CD8-positive, alpha-beta memory T cell (primary cell): ENCODE measurements at regions not wholly inside any gene's neighbourhood (a gene's known extent, or its start where the extent isn't known, plus 50 kb on each side); places are given as distances from the start of the nearest gene placed in this dataset.

Experiments used
- CTCF ChIA-PET: fragments of 350-600 bp; sonication (Branson Sonifier 250); formaldehyde crosslinking; loops from one replicate; lab custom pipeline; 2021; ENCODE audit warnings: antibody characterized with exemption; lab: Charles Lee
- POLR2A ChIA-PET: fragments of 350-600 bp; sonication (Branson Sonifier 250); formaldehyde crosslinking; loops from one replicate; lab custom pipeline; 2021; ENCODE audit warnings: antibody characterized with exemption; lab: Charles Lee
- DNase-seq, 5 donors: peaks; one replicate each; pipeline versions ENCODE4 v3.0.0 to v3.0.0-alpha.2; 2020 to 2022; ENCODE audit warnings: mixed read lengths in 1 of 5
- H3K27ac ChIP-seq: one replicate; pipeline ENCODE4 v1.7.0; 2013; ENCODE audit warnings: low read depth, mild to moderate bottlenecking, low read length, moderate library complexity
- H3K27me3 ChIP-seq: 2 replicates; pipeline ENCODE4 v1.7.0; 2013; ENCODE audit warnings: low read length, mild to moderate bottlenecking; ENCODE audit not compliant: insufficient read depth, poor library complexity, severe bottlenecking
- H3K36me3 ChIP-seq: 2 replicates; pipeline ENCODE4 v1.7.0; 2013; ENCODE audit warnings: mild to moderate bottlenecking, low read length, moderate library complexity; ENCODE audit not compliant: insufficient read depth
- H3K4me1 ChIP-seq: 2 replicates; pipeline ENCODE4 v1.7.0; 2013; ENCODE audit warnings: mild to moderate bottlenecking, low read length, moderate library complexity; ENCODE audit not compliant: insufficient read depth
- H3K4me3 ChIP-seq: 2 replicates; pipeline ENCODE4 v1.7.0; 2013; ENCODE audit warnings: mild to moderate bottlenecking, low read length
- H3K9me3 ChIP-seq: 2 replicates; pipeline ENCODE4 v1.7.0; 2013; ENCODE audit warnings: mild to moderate bottlenecking, low read length
- H3K27ac Mint-ChIP-seq, 8 donors: one replicate each; pipeline ENCODE4 v1.8.0; 2020 to 2021; ENCODE audit warnings: mixed read lengths in 8 of 8, mild to moderate bottlenecking in 6 of 8, inconsistent platforms in 3 of 8, moderate library complexity in 3 of 8
- H3K27me3 Mint-ChIP-seq, 2 donors: one replicate each; pipeline ENCODE4 v1.8.0; 2020 to 2021; ENCODE audit warnings: mixed read lengths in 2 of 2, mild to moderate bottlenecking in 1 of 2, moderate library complexity in 1 of 2
- H3K36me3 Mint-ChIP-seq, 3 donors: one replicate each; pipeline ENCODE4 v1.8.0; 2020 to 2021; ENCODE audit warnings: mixed read lengths in 3 of 3, inconsistent platforms in 1 of 3, mild to moderate bottlenecking in 1 of 3
- H3K4me1 Mint-ChIP-seq, 3 donors: one replicate each; pipeline ENCODE4 v1.8.0; 2020 to 2021; ENCODE audit warnings: mixed read lengths in 3 of 3, inconsistent platforms in 1 of 3, mild to moderate bottlenecking in 1 of 3
- H3K4me3 Mint-ChIP-seq, 7 donors: one replicate each; pipeline ENCODE4 v1.8.0; 2020 to 2021; ENCODE audit warnings: mixed read lengths in 7 of 7, mild to moderate bottlenecking in 6 of 7, moderate library complexity in 4 of 7, inconsistent platforms in 2 of 7
- H3K9me3 Mint-ChIP-seq, 5 donors: one replicate each; pipeline ENCODE4 v1.8.0; 2020 to 2022; ENCODE audit warnings: mixed read lengths in 5 of 5, mild to moderate bottlenecking in 3 of 5, moderate library complexity in 2 of 5, inconsistent platforms in 1 of 5

DNA sequence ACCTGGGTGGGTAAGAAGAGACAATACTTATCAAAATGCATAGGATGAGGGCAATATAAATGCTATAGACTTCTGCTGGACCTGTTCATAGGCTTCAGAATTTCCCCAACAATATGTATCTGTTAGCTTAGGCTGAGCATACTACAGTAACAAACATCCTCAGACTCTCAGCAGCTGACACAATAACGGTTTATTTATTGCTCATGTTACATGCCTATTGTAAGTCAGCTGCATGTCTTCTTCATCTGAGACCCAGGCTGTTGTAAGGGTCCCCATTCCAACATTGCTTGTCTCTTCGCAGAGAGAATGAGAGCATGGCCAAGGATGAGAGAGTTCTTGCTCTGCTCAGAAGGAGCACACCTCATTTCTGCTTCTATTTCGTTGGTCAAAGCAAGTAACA lies 150.7 kb downstream of the TMEM200C start:
- Histone ChIP-seq H3K4me3 (no peak overlapping the region), H3K4me1 (no peaks in the 10 kb centered on the region), H3K36me3 (no peaks in the 10 kb centered on the region), H3K27me3 (no peaks in the 10 kb centered on the region), H3K27ac (no peak overlapping the region), H3K9me3 (no peaks in the 10 kb centered on the region)
- H3K27me3 Mint-ChIP-seq: peaks cover 0 to 3% of the 10 kb centered on the region in 2 donors
- H3K27ac Mint-ChIP-seq: no peak overlapping the region
- POLR2A ChIA-PET: no interaction called here
- H3K9me3 Mint-ChIP-seq: peaks cover 0 to 11% (median 5%) of the 10 kb centered on the region in 5 donors
- CTCF ChIA-PET: no interaction called here
- no peak for DNase-seq
- H3K4me1 Mint-ChIP-seq: no peaks in the 10 kb centered on the region
- H3K36me3 Mint-ChIP-seq: no peaks in the 10 kb centered on the region
- H3K4me3 Mint-ChIP-seq: no peak overlapping the region

DNA sequence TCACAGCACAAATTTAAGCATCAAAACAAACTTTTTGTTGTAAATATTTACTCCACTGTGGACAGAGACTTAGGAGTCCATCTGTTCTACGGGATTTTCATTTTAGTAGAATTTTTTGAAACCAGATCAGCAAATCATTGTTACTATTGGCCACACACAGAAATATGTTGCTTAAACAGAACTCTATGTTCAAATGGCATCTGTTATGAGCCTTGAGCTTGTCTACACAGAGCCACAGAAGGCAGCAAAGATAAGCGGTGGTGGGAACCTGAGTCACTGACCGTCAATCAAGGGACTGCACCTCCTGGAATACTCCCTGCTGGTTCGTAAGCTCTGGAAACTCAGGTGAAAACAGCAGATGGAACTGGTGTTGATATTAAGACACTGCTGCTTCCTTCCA lies 156.8 kb downstream of the TMEM200C start:
- H3K9me3 Mint-ChIP-seq: peaks cover 0 to 11% (median 0%) of the 10 kb centered on the region in 5 donors
- DNase-seq: no peak
- Histone ChIP-seq H3K36me3 (no peaks in the 10 kb centered on the region), H3K4me1 (no peaks in the 10 kb centered on the region), H3K27ac (no peak overlapping the region), H3K4me3 (no peak overlapping the region), H3K27me3 (no peaks in the 10 kb centered on the region), H3K9me3 (no peaks in the 10 kb centered on the region)
- H3K27me3 Mint-ChIP-seq: peaks cover 0 to 3% of the 10 kb centered on the region in 2 donors
- POLR2A ChIA-PET: no interaction called here
- H3K27ac Mint-ChIP-seq: no peak overlapping the region
- no peaks in the 10 kb centered on the region for H3K4me1 Mint-ChIP-seq
- no peaks in the 10 kb centered on the region for H3K36me3 Mint-ChIP-seq
- CTCF ChIA-PET: interaction anchor here (1.7 kb wide), 1 partner anchor 11 kb away, joined by 3 read pairs; no protein-coding TSS in a partner anchor
- H3K4me3 Mint-ChIP-seq: no peak overlapping the region

DNA sequence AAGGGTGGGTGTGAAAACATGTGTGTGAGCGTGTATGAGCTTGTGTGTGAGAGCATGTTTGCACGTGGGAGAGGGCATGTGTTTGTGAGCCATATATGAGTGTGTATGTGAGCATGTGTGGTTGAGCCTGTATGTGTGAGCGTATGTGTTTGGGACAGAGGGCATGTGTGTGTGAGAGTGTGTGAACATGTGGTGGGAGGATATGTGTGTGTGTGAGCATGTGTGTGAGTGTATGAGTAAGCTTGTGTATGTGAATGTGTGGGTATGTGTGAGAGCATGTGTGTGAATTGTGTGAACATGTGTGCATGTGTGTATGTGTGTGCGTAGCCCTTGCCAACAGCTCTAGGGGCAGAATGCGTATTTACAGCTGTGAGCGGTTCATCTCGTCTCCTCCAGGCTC lies 163.0 kb downstream of the TMEM200C start:
- Mint-ChIP-seq H3K4me1 (no peaks in the 10 kb centered on the region), H3K36me3 (peaks cover 0 to 2% (median 0%) of the 10 kb centered on the region in 3 donors), H3K9me3 (no peaks in the 10 kb centered on the region), H3K27ac (no peak overlapping the region), H3K4me3 (no peak overlapping the region), H3K27me3 (no peaks in the 10 kb centered on the region)
- Histone ChIP-seq H3K4me1 (no peaks in the 10 kb centered on the region), H3K9me3 (no peaks in the 10 kb centered on the region), H3K27me3 (no peaks in the 10 kb centered on the region), H3K27ac (no peak overlapping the region), H3K36me3 (no peaks in the 10 kb centered on the region), H3K4me3 (no peak overlapping the region)
- ChIA-PET POLR2A (no interaction called here), CTCF (no interaction called here)
- no peak for DNase-seq

DNA sequence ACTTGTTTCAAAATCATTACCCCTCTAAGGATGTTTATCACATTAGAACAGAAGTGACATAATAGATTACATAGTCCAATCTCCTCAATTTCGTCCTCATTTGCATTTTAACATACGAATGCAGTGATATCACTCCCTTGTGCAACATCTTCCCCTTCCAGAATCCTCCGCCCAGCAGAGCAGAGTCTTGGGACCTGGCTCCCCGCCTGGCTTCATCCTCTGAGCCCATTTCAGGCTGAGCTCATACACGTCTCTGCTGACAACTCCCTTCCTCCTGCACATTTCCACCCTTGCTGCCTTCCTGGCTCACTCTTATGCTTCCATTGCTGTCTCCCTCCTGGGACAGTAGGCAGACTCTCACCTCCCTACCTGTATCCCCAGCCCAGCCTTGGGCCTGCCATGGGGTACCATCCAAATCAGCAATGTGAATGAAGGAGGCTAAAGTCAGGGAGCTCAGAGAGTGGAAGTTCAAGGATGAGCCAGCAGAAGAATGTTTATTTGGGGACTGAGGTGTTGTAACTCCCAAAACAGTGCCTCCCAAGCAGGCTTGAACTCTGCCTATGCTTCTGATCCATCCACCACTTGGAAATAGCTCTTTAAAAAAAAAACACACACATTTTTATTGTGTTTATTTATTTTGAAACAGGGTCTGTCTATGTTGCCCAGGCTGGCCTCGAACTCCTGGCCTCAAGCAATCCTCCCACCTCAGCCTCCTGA lies 165.2 kb downstream of the TMEM200C start:
- ChIA-PET POLR2A (no interaction called here), CTCF (no interaction called here)
- no peaks in the 10 kb centered on the region for H3K36me3 ChIP-seq
- H3K4me3 ChIP-seq: no peak overlapping the region
- H3K27me3 ChIP-seq: no peaks in the 10 kb centered on the region
- H3K27ac ChIP-seq: no peak overlapping the region
- Mint-ChIP-seq H3K9me3 (peaks cover 0 to 3% (median 0%) of the 10 kb centered on the region in 5 donors), H3K4me1 (no peaks in the 10 kb centered on the region), H3K36me3 (peaks cover 0 to 2% (median 0%) of the 10 kb centered on the region in 3 donors), H3K27ac (no peak overlapping the region), H3K27me3 (no peaks in the 10 kb centered on the region), H3K4me3 (no peak overlapping the region)
- H3K4me1 ChIP-seq: no peaks in the 10 kb centered on the region
- H3K9me3 ChIP-seq: no peaks in the 10 kb centered on the region
- no peak for DNase-seq

DNA sequence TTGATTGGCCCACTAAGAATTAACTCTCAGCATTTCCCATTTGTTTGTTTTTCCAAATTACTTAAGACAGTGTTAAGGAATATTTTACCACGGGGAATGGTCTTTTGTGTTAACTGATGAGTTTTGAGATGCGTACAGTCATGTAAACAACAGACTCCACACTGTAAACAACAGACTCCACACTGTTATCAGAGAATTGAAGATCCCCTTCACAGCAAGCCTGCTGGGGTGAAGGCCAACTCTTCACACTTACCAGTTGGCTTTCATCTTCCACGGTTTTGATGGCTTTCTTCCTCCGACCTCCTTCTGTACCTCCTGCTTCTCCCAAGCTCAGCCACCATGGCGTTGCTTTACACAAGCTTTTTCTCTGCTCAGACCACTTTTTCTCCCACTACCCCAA lies 166.8 kb downstream of the TMEM200C start:
- POLR2A ChIA-PET: no interaction called here
- CTCF ChIA-PET: no interaction called here
- H3K27me3 Mint-ChIP-seq: no peaks in the 10 kb centered on the region

GRCh38 chr18:5726011-5726410 lies 169.3 kb downstream of the TMEM200C start:
- ChIA-PET CTCF (no interaction called here), POLR2A (no interaction called here)
- Histone ChIP-seq H3K9me3 (no peaks in the 10 kb centered on the region), H3K27me3 (no peaks in the 10 kb centered on the region), H3K36me3 (no peaks in the 10 kb centered on the region), H3K4me3 (no peak overlapping the region), H3K4me1 (no peaks in the 10 kb centered on the region), H3K27ac (no peak overlapping the region)
- peaks cover 0 to 5% of the 10 kb centered on the region in 2 donors for H3K27me3 Mint-ChIP-seq
- H3K27ac Mint-ChIP-seq: no peak overlapping the region
- H3K36me3 Mint-ChIP-seq: peaks cover 0 to 2% (median 0%) of the 10 kb centered on the region in 3 donors
- H3K9me3 Mint-ChIP-seq: peaks cover 0 to 4% (median 1%) of the 10 kb centered on the region in 5 donors
- DNase-seq: no peak
- no peak overlapping the region for H3K4me3 Mint-ChIP-seq
- H3K4me1 Mint-ChIP-seq: no peaks in the 10 kb centered on the region

More for the DNA sequence above, 166.8 kb downstream of the TMEM200C start:
- Mint-ChIP-seq H3K9me3 (peaks cover 0 to 3% (median 0%) of the 10 kb centered on the region in 5 donors), H3K27ac (no peak overlapping the region), H3K4me3 (no peak overlapping the region), H3K4me1 (no peaks in the 10 kb centered on the region), H3K36me3 (peaks cover 0 to 2% (median 0%) of the 10 kb centered on the region in 3 donors)
- no peaks in the 10 kb centered on the region for H3K27me3 ChIP-seq
- H3K4me1 ChIP-seq: no peaks in the 10 kb centered on the region
- DNase-seq: no peak
- H3K36me3 ChIP-seq: no peaks in the 10 kb centered on the region
- no peaks in the 10 kb centered on the region for H3K9me3 ChIP-seq
- no peak overlapping the region for H3K4me3 ChIP-seq
- H3K27ac ChIP-seq: no peak overlapping the region

DNA sequence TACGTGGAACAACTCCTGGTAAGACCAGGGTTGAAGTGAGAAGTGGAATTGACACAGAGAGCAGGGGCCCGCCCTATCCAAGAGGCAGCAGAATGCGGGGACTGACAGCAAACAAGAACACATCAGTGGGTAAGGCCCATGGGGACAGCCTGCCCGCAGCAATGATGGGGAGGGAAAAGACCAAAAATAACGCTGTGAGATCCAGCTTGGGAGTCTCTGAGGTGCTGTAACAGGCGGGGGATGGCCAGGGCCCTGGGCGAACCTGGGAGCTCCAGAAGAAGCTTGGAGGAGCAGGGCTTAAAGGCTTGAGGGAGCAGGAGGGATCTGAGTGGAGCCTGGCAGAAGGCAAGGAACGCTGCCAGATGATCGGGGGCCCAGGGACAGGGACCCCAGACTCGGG lies 173.4 kb downstream of the TMEM200C start:
- no peak for DNase-seq
- no peaks in the 10 kb centered on the region for H3K4me1 Mint-ChIP-seq
- ChIA-PET POLR2A (no interaction called here), CTCF (no interaction called here)
- Histone ChIP-seq H3K27ac (no peak overlapping the region), H3K4me3 (no peak overlapping the region), H3K9me3 (no peaks in the 10 kb centered on the region), H3K27me3 (no peaks in the 10 kb centered on the region), H3K4me1 (no peaks in the 10 kb centered on the region), H3K36me3 (no peaks in the 10 kb centered on the region)
- H3K27ac Mint-ChIP-seq: peak overlapping the region in 1 of 8 donors; percentile 17
- peaks cover 0 to 5% of the 10 kb centered on the region in 2 donors for H3K27me3 Mint-ChIP-seq
- no peaks in the 10 kb centered on the region for H3K36me3 Mint-ChIP-seq
- H3K4me3 Mint-ChIP-seq: no peak overlapping the region
- peaks cover 0 to 4% (median 1%) of the 10 kb centered on the region in 5 donors for H3K9me3 Mint-ChIP-seq

- Histone ChIP-seq H3K9me3 (no peaks in the 10 kb centered on the region), H3K27ac (no peak overlapping the region), H3K4me1 (no peaks in the 10 kb centered on the region), H3K36me3 (no peaks in the 10 kb centered on the region), H3K4me3 (no peak overlapping the region), H3K27me3 (no peaks in the 10 kb centered on the region)
- Mint-ChIP-seq H3K27ac (no peak overlapping the region), H3K27me3 (peaks cover 0 to 5% of the 10 kb centered on the region in 2 donors), H3K4me1 (no peaks in the 10 kb centered on the region), H3K4me3 (no peak overlapping the region), H3K36me3 (no peaks in the 10 kb centered on the region), H3K9me3 (peaks cover 0 to 4% (median 0%) of the 10 kb centered on the region in 5 donors)
- no peak for DNase-seq
- ChIA-PET POLR2A (no interaction called here), CTCF (no interaction called here)
These were observed 175.2 kb downstream of the TMEM200C start for GRCh38 chr18:5720132-5720531.
